ENCODE measurements at regions not wholly inside any gene's neighbourhood (a gene's known extent, or its start where the extent isn't known, plus 50 kb on each side); places are given as distances from the start of the nearest gene placed in this dataset.

- Histone ChIP-seq H3K4me2 (ENCODE audit: low read length) (no peak overlapping the region), H3K27me3 (ENCODE audit: control insufficient read depth, low read length) (0 out of 2 replicates have a peak, but pooled peaks cover 2% of the 10 kb centered on the region), H3K27ac (ENCODE audit: low read depth, low read length) (no peak overlapping the region), H3K9me3 (ENCODE audit: control insufficient read depth, insufficient read depth, low read length) (no peaks in the 10 kb centered on the region), H3K36me3 (ENCODE audit: control insufficient read depth, low read length) (no peaks in the 10 kb centered on the region), H4K20me1 (ENCODE audit: control insufficient read depth, insufficient read depth, low read depth, low read length) (no peaks in the 10 kb centered on the region), H3K79me2 (ENCODE audit: control insufficient read depth, low read length) (no peaks in the 10 kb centered on the region), H3K4me3 (ENCODE audit: low read length) (no peak overlapping the region), H3K4me1 (ENCODE audit: control insufficient read depth, low read length) (peaks cover 6% of the 10 kb centered on the region), H3F3A (ENCODE audit: control insufficient read depth, insufficient read depth) (no peaks in the 10 kb centered on the region), H3K9me2 (replicated peaks; ENCODE audit: control insufficient read depth, low read length) (no peaks in the 10 kb centered on the region)
- TF ChIP-seq CTCF (IDR thresholded peaks at IDR 0.05; ENCODE audit: low read depth, low read length, poor library complexity, severe bottlenecking) = no peak
These were observed 104.7 kb upstream of the CHST15 start for GRCh38 chr10:124198125-124198501.

GRCh38 chr10:124197371-124198124 is 104.2 kb upstream of the CHST15 start:
- peaks cover 6% of the 10 kb centered on the region for H3K4me1 ChIP-seq (ENCODE audit: control insufficient read depth, low read length)
- no peaks in the 10 kb centered on the region for H3K9me3 ChIP-seq (ENCODE audit: control insufficient read depth, insufficient read depth, low read length)
- H3K27ac ChIP-seq (ENCODE audit: low read depth, low read length) = no peak overlapping the region
- H3F3A ChIP-seq (ENCODE audit: control insufficient read depth, insufficient read depth) = no peaks in the 10 kb centered on the region
- no peaks in the 10 kb centered on the region for H3K79me2 ChIP-seq (ENCODE audit: control insufficient read depth, low read length)
- 0 out of 2 replicates have a peak, but pooled peaks cover 2% of the 10 kb centered on the region for H3K27me3 ChIP-seq (ENCODE audit: control insufficient read depth, low read length)
- no peaks in the 10 kb centered on the region for H3K9me2 ChIP-seq (replicated peaks; ENCODE audit: control insufficient read depth, low read length)
- no peaks in the 10 kb centered on the region for H3K36me3 ChIP-seq (ENCODE audit: control insufficient read depth, low read length)
- H3K4me3 ChIP-seq (ENCODE audit: low read length) = no peak overlapping the region
- no peaks in the 10 kb centered on the region for H4K20me1 ChIP-seq (ENCODE audit: control insufficient read depth, insufficient read depth, low read depth, low read length)
- no peak overlapping the region for H3K4me2 ChIP-seq (ENCODE audit: low read length)
- TF ChIP-seq EZH2phosphoT487 (IDR thresholded peaks at IDR 0.05; ENCODE audit: borderline replicate concordance, low read length) = no peak

GRCh38 chr10:124196659-124197058 is 103.3 kb upstream of the CHST15 start:
- Histone ChIP-seq H3K27ac (ENCODE audit: low read depth, low read length) (no peak overlapping the region), H3K27me3 (ENCODE audit: control insufficient read depth, low read length) (0 out of 2 replicates have a peak, but pooled peaks cover 2% of the 10 kb centered on the region), H3K4me2 (ENCODE audit: low read length) (no peak overlapping the region), H3F3A (ENCODE audit: control insufficient read depth, insufficient read depth) (no peaks in the 10 kb centered on the region), H4K20me1 (ENCODE audit: control insufficient read depth, insufficient read depth, low read depth, low read length) (no peaks in the 10 kb centered on the region), H3K4me1 (ENCODE audit: control insufficient read depth, low read length) (peaks cover 6% of the 10 kb centered on the region), H3K4me3 (ENCODE audit: low read length) (no peak overlapping the region), H3K9me2 (replicated peaks; ENCODE audit: control insufficient read depth, low read length) (no peaks in the 10 kb centered on the region), H3K9me3 (ENCODE audit: control insufficient read depth, insufficient read depth, low read length) (no peaks in the 10 kb centered on the region), H3K36me3 (ENCODE audit: control insufficient read depth, low read length) (no peaks in the 10 kb centered on the region), H3K79me2 (ENCODE audit: control insufficient read depth, low read length) (no peaks in the 10 kb centered on the region)
- TF ChIP-seq EZH2phosphoT487 (IDR thresholded peaks at IDR 0.05; ENCODE audit: borderline replicate concordance, low read length) (no peak), CTCF (IDR thresholded peaks at IDR 0.05; ENCODE audit: low read depth, low read length, poor library complexity, severe bottlenecking) (no peak)

GRCh38 chr10:124194199-124194824 is 100.9 kb upstream of the CHST15 start:
- Histone ChIP-seq H3F3A (ENCODE audit: control insufficient read depth, insufficient read depth) (no peaks in the 10 kb centered on the region), H3K36me3 (ENCODE audit: control insufficient read depth, low read length) (no peaks in the 10 kb centered on the region)

More at GRCh38 chr10:124194199-124194824, 100.9 kb upstream of the CHST15 start:
- Histone ChIP-seq H3K27me3 (ENCODE audit: control insufficient read depth, low read length) (0 out of 2 replicates have a peak, but pooled peaks cover 2% of the 10 kb centered on the region), H3K4me3 (ENCODE audit: low read length) (no peak overlapping the region), H3K79me2 (ENCODE audit: control insufficient read depth, low read length) (no peaks in the 10 kb centered on the region), H4K20me1 (ENCODE audit: control insufficient read depth, insufficient read depth, low read depth, low read length) (no peaks in the 10 kb centered on the region), H3K27ac (ENCODE audit: low read depth, low read length) (no peak overlapping the region), H3K9me2 (replicated peaks; ENCODE audit: control insufficient read depth, low read length) (no peaks in the 10 kb centered on the region), H3K9me3 (ENCODE audit: control insufficient read depth, insufficient read depth, low read length) (no peaks in the 10 kb centered on the region), H3K4me2 (ENCODE audit: low read length) (no peak overlapping the region), H3K4me1 (ENCODE audit: control insufficient read depth, low read length) (peaks cover 6% of the 10 kb centered on the region)
- TF ChIP-seq CTCF (IDR thresholded peaks at IDR 0.05; ENCODE audit: low read depth, low read length, poor library complexity, severe bottlenecking) = no peak
- no peak for TF ChIP-seq EZH2phosphoT487 (IDR thresholded peaks at IDR 0.05; ENCODE audit: borderline replicate concordance, low read length)
